ENCODE measurements at regions not wholly inside any gene's neighbourhood (a gene's known extent, or its start where the extent isn't known, plus 50 kb on each side); places are given as distances from the start of the nearest gene placed in this dataset.

DNA sequence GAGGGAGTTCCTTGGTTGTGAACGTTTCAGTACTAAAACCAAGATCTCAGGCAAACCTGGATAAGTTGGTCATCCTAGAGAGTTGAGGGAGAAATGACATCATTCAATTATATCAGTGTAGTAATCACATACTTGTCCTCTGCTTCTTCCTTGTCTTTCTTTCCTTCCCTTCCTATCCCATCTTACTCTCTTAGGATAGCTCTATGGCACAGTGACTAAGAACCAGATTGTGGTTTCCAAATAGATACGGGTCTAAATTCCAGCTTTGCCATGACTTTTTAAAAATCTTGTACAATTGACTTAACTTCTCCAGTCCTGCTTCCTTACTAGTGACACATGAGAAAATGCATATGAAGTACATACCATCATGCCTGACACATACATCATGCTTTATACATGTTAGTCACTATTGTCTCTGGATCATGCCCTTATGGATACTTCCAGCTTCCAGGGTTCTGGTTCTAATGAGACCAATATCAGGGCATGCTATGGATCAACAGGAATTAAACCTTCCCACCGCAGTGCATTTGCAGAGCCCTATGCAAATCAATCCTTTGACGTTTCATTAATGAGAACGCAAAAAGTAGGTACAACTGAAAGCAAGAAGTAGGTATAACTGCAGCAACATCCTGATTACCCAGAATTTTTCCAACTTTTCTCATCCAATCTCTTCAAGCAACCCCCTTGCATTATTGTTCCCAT, 168.0 kb upstream of the KLF7 start:
- TF ChIP-seq ZBTB7A (IDR thresholded peaks at IDR 0.05; ENCODE audit: low read depth): no peak
- no peak for TF ChIP-seq EP300 (IDR thresholded peaks at IDR 0.05; ENCODE audit: borderline replicate concordance)
- TF ChIP-seq NFIC (IDR thresholded peaks at IDR 0.05): no peak
- no peak for TF ChIP-seq CREB1 (IDR thresholded peaks at IDR 0.05; ENCODE audit: low read depth)
- no peak for TF ChIP-seq TCF12 (IDR thresholded peaks at IDR 0.05; ENCODE audit: low read depth)
- no peak for TF ChIP-seq TAF1 (IDR thresholded peaks at IDR 0.05; ENCODE audit: low read depth)
- no peak for TF ChIP-seq MAX (IDR thresholded peaks at IDR 0.05)
- TF ChIP-seq FOXM1 (IDR thresholded peaks at IDR 0.05; ENCODE audit: borderline replicate concordance, low read depth): no peak
- TF ChIP-seq, protein P1, sequence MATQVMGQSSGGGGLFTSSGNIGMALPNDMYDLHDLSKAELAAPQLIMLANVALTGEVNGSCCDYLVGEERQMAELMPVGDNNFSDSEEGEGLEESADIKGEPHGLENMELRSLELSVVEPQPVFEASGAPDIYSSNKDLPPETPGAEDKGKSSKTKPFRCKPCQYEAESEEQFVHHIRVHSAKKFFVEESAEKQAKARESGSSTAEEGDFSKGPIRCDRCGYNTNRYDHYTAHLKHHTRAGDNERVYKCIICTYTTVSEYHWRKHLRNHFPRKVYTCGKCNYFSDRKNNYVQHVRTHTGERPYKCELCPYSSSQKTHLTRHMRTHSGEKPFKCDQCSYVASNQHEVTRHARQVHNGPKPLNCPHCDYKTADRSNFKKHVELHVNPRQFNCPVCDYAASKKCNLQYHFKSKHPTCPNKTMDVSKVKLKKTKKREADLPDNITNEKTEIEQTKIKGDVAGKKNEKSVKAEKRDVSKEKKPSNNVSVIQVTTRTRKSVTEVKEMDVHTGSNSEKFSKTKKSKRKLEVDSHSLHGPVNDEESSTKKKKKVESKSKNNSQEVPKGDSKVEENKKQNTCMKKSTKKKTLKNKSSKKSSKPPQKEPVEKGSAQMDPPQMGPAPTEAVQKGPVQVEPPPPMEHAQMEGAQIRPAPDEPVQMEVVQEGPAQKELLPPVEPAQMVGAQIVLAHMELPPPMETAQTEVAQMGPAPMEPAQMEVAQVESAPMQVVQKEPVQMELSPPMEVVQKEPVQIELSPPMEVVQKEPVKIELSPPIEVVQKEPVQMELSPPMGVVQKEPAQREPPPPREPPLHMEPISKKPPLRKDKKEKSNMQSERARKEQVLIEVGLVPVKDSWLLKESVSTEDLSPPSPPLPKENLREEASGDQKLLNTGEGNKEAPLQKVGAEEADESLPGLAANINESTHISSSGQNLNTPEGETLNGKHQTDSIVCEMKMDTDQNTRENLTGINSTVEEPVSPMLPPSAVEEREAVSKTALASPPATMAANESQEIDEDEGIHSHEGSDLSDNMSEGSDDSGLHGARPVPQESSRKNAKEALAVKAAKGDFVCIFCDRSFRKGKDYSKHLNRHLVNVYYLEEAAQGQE (IDR thresholded peaks at IDR 0.05; ENCODE audit: low read depth): no peak
- no peak for TF ChIP-seq USF1 (IDR thresholded peaks at IDR 0.05)
- TF ChIP-seq EGR1 (IDR thresholded peaks at IDR 0.05): no peak
- TF ChIP-seq TEAD4 (IDR thresholded peaks at IDR 0.05): no peak
- no peak for TF ChIP-seq RAD21 (IDR thresholded peaks at IDR 0.05; ENCODE audit: low read depth)
- no peak for TF ChIP-seq YY1 (IDR thresholded peaks at IDR 0.05; ENCODE audit: low read depth)
- no peak for TF ChIP-seq CEBPB (IDR thresholded peaks at IDR 0.05)

- TF ChIP-seq TAF1 (IDR thresholded peaks at IDR 0.05; ENCODE audit: low read depth) (no peak), TEAD4 (IDR thresholded peaks at IDR 0.05) (no peak), YY1 (IDR thresholded peaks at IDR 0.05; ENCODE audit: low read depth) (no peak), NFIC (IDR thresholded peaks at IDR 0.05) (no peak), CEBPB (IDR thresholded peaks at IDR 0.05) (no peak), EP300 (IDR thresholded peaks at IDR 0.05; ENCODE audit: borderline replicate concordance) (no peak), RAD21 (IDR thresholded peaks at IDR 0.05; ENCODE audit: low read depth) (no peak), MAX (IDR thresholded peaks at IDR 0.05) (no peak), TCF12 (IDR thresholded peaks at IDR 0.05; ENCODE audit: low read depth) (no peak), FOXM1 (IDR thresholded peaks at IDR 0.05; ENCODE audit: borderline replicate concordance, low read depth) (no peak), EGR1 (IDR thresholded peaks at IDR 0.05) (no peak), ZBTB7A (IDR thresholded peaks at IDR 0.05; ENCODE audit: low read depth) (no peak)
- TF ChIP-seq, protein P1 (IDR thresholded peaks at IDR 0.05; ENCODE audit: low read depth): no peak
Measured at GRCh38 chr2:207334301-207334623, 168.5 kb upstream of the KLF7 start.

GRCh38 chr2:207334624-207335371, 169.1 kb upstream of the KLF7 start:
- no peak for TF ChIP-seq EP300 (IDR thresholded peaks at IDR 0.05; ENCODE audit: borderline replicate concordance)
- TF ChIP-seq FOXM1 (IDR thresholded peaks at IDR 0.05; ENCODE audit: borderline replicate concordance, low read depth): no peak
- TF ChIP-seq EGR1 (IDR thresholded peaks at IDR 0.05): no peak
- no peak for TF ChIP-seq RAD21 (IDR thresholded peaks at IDR 0.05; ENCODE audit: low read depth)
- no peak for TF ChIP-seq CREB1 (IDR thresholded peaks at IDR 0.05; ENCODE audit: low read depth)
- TF ChIP-seq, protein P1 (IDR thresholded peaks at IDR 0.05; ENCODE audit: low read depth): no peak
- TF ChIP-seq MAX (IDR thresholded peaks at IDR 0.05): no peak
- TF ChIP-seq ZBTB7A (IDR thresholded peaks at IDR 0.05; ENCODE audit: low read depth): no peak
- TF ChIP-seq TAF1 (IDR thresholded peaks at IDR 0.05; ENCODE audit: low read depth): no peak
- no peak for TF ChIP-seq TCF12 (IDR thresholded peaks at IDR 0.05; ENCODE audit: low read depth)
- TF ChIP-seq TEAD4 (IDR thresholded peaks at IDR 0.05): no peak
- no peak for TF ChIP-seq YY1 (IDR thresholded peaks at IDR 0.05; ENCODE audit: low read depth)
- TF ChIP-seq USF1 (IDR thresholded peaks at IDR 0.05): no peak

Measured in Ishikawa (cell line).